GM21717 (cell line): ENCODE measurements at regions not wholly inside any gene's neighbourhood (a gene's known extent, or its start where the extent isn't known, plus 50 kb on each side); places are given as distances from the start of the nearest gene placed in this dataset.

Experiments used
- ATAC-seq: cut with Tn5 transposase; IDR thresholded peaks from one replicate; pipeline ENCODE4 v1.9.1; 2021; ENCODE audit warnings: mild to moderate bottlenecking, moderate library complexity; ENCODE audit not compliant: unreplicated experiment

GRCh38 chr6:90982581-90982980, 395.7 kb upstream of the MAP3K7 start:
- no peak for ATAC-seq

GRCh38 chr6:90982051-90982450, 395.2 kb upstream of the MAP3K7 start:
- ATAC-seq = no peak

- ATAC-seq = no peak
Observed at GRCh38 chr6:90978046-90978445, 391.2 kb upstream of the MAP3K7 start.

GRCh38 chr6:90977513-90977912, 390.6 kb upstream of the MAP3K7 start:
- no peak for ATAC-seq

GRCh38 chr6:90976341-90976740, 389.5 kb upstream of the MAP3K7 start:
- no peak for ATAC-seq

DNA sequence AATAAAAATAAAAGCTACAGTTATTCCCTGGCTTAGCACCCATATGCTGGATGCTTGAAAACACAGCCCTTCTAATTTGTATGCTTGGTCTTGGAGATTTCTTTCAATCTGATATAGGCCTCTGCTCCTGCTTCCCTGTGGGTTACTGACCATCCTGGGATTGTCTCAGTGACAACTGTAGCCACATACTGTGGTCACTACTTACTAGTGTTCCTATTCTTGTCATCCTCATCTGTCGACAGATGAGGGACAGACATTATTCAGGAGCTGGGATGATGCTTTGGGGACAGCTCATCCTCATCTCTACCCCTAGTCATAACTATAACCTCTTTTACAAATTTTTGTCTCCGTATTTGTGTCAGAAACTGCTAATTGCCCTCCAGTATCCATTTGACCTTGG, 388.9 kb upstream of the MAP3K7 start:
- ATAC-seq = no peak

GRCh38 chr6:90973188-90973587, 386.3 kb upstream of the MAP3K7 start:
- no peak for ATAC-seq

DNA sequence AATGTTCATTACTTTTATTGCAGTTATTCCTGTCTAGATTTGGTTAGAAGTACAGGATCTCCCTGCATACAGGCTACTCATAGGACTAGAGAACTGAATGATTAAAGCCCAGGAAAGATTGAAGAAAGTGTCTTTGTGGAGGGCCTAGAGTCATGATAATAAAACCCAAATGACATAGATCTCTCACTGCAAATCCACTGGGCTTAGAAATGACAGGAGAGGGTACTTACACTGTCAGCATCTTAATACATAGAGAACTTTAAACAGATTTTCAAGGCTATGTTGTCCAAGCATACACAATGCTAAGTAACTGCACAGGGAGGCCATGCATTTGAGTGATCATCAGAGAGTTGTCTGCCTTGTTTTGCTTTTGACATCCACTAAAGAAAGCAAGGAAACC, 383.8 kb upstream of the MAP3K7 start:
- no peak for ATAC-seq

- ATAC-seq = no peak
Observed at GRCh38 chr6:90967471-90967870, 380.6 kb upstream of the MAP3K7 start.

- no peak for ATAC-seq
Observed at GRCh38 chr6:90960324-90960723, 373.5 kb upstream of the MAP3K7 start.

DNA sequence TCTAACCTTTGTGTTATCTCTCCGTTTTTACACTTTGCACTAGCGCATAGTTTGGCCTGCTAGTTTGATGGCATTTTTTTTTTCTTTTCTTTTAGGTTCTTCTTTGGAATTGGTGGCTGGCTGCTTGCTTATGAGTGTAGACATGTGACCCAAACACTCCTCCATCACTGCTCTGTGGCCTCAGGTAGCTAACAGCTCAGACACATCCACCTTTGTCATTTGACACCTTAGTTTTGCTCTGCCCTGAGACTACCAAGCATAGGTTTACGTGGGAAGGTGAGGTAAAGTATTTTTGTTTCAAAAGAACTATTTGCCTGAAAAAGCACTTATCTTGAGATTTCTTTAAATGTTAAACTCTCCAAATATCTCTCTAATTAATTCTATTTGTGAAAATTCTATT, 368.4 kb upstream of the MAP3K7 start:
- ATAC-seq = no peak

DNA sequence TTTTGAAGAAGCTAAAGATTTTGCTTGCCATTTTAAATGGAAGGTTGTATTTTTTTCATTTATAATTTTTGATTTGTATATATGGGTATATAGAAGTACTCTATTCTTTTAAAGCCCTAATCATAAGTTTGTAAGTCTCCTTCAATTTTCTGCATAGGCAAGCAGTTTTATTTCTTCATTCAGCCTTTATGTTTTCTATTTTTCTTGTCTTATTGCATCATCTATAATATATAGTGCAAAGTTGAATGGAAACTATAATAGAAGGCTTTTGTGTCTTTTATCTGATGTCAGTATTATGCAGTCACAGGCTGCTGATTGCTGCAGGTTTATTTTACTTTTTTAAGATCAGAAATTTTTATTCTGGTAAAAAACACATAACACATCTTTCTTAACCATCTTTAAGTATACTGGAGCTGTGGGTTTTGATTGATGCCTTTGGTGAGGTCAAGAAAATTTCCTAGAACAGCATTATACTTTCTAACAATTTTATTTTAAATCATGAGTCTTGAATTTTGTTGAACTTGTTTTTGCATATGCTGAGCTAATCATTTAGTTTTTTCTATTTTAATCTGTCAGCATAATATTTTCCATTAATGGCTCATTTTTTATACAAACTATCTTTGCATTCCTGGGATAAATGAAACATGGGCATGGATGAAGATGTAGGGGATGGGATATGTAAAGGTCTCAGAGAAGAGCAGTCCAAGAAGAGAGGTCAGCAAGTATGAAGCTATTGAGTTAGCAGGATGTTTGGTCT, 366.7 kb upstream of the MAP3K7 start:
- no peak for ATAC-seq

GRCh38 chr6:90952176-90952575, 365.3 kb upstream of the MAP3K7 start:
- no peak for ATAC-seq

DNA sequence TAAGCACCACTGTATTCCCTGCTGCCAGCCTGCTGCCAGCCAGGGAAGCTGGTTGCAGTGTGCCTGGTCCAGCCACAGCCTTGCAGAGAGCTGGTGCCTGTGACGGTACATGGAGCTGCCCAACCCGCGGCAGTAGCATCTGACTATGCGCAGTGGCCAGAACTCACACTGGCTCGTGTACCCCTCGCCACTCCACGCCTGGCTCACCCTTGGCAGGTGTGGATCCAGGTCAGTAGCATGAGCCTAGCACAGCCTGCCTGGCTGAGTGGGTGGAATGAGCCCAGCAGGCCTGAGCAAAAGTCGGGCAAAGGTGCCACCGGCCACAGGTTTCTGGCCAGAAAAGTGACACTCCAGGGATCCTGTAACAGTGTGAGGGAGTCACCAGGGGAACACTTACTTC, 361.7 kb upstream of the MAP3K7 start:
- no peak for ATAC-seq

DNA sequence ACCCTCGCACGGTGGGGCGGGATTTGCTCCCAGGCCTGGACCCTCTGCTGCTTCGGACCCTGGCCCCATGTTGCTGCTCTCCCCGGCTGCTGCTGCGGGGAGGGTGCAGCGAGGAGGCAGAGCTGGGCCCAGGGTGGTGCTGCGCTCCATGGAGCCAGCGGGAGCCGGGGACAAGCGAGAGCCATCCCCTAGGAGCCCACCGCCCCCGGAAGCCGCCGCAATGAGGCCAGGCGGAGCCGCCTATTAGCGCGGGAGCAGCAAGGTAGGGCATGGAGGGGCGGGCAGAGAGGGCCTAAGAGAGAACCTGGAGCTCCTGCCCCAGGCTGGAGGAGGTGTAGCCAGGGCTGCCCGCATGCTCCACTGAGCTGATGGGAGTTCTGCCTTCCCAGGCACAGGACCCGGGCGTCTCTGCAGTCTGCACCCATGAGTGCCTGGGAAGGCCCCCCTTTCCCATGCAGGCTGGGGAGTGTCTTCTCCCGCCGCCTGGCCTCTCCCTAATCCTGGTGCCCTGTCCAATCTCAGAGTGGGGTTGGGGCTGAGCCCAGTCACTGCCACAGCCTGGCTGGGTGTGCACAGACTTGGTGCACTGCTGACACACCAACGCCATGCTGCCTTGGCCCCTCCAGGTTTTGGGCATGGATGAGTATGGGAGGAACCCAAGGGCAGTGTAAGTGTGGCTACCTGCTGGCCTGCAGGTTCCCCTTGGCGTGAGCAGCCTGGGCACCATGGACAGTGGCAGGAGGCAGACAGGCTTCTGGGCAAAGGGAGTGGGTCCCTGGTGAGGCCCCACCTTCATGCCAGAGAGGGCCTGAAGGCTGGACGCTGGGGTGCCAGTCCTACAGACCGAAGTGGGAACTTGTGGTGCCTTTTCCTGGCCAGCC, 360.6 kb upstream of the MAP3K7 start:
- ATAC-seq = no peak

- no peak for ATAC-seq
Observed at GRCh38 chr6:90941885-90942284, 355.0 kb upstream of the MAP3K7 start.

- peak; percentile 98 for ATAC-seq
Observed at GRCh38 chr6:90940812-90941481, 354.1 kb upstream of the MAP3K7 start.

GRCh38 chr6:90939906-90940305, 353.0 kb upstream of the MAP3K7 start:
- ATAC-seq = no peak

DNA sequence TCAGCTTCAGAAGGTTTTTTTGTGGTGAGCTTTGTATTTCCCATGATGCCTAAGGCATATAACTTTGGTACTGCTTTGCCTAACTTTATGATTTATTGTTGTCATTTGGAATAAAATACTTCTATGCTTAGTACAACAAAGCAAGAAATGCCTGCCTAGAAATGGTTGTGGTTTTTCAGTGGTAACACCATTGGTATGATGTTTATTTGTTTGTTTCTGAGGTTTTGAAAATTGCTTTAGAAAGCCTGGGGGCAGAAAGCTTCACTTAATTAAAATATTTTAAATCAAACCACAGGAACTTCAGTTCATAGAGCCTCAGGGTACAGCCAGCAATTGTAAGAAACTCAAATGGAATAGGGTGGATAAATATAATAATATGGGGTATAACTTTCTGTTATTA, 351.2 kb upstream of the MAP3K7 start:
- no peak for ATAC-seq

GRCh38 chr6:90936286-90936685, 349.4 kb upstream of the MAP3K7 start:
- no peak for ATAC-seq

- ATAC-seq = no peak
Observed at GRCh38 chr6:90934966-90935365, 348.1 kb upstream of the MAP3K7 start.

GRCh38 chr6:90934081-90934480, 347.2 kb upstream of the MAP3K7 start:
- no peak for ATAC-seq
